Skeletal muscle satellite cell (primary cell): ENCODE measurements at regions not wholly inside any gene's neighbourhood (a gene's known extent, or its start where the extent isn't known, plus 50 kb on each side); places are given as distances from the start of the nearest gene placed in this dataset.
A peak's percentile ranks its signal among the peaks of the same experiment; 100 is the strongest.

ENCODE experiments used
- H3K27me3 ChIP-seq: 2 replicates; pipeline ENCODE4 v1.7.0; 2013; ENCODE audit warnings: low read length; ENCODE audit not compliant: control insufficient read depth, insufficient read depth
- H3K36me3 ChIP-seq: 2 replicates; pipeline ENCODE4 v1.7.0; 2013; ENCODE audit warnings: mild to moderate bottlenecking, control low read depth, low read length; ENCODE audit not compliant: insufficient read depth
- H3K4me1 ChIP-seq: 2 replicates; pipeline ENCODE4 v1.7.0; 2013; ENCODE audit warnings: low read length; ENCODE audit not compliant: control insufficient read depth, insufficient read depth
- H3K4me2 ChIP-seq: 2 replicates; pipeline ENCODE4 v1.7.0; 2013; ENCODE audit warnings: mild to moderate bottlenecking, low read length
- H3K4me3 ChIP-seq: 2 replicates; pipeline ENCODE4 v1.7.0; 2013; ENCODE audit warnings: low read length
- H3K9ac ChIP-seq: 2 replicates; pipeline ENCODE4 v1.7.0; 2013; ENCODE audit warnings: mild to moderate bottlenecking, low read depth, low read length, moderate library complexity
- H3K9me3 ChIP-seq: replicated peaks from 2 replicates; pipeline ENCODE4 v1.7.0; 2013; ENCODE audit warnings: mild to moderate bottlenecking, control low read depth, low read length

DNA sequence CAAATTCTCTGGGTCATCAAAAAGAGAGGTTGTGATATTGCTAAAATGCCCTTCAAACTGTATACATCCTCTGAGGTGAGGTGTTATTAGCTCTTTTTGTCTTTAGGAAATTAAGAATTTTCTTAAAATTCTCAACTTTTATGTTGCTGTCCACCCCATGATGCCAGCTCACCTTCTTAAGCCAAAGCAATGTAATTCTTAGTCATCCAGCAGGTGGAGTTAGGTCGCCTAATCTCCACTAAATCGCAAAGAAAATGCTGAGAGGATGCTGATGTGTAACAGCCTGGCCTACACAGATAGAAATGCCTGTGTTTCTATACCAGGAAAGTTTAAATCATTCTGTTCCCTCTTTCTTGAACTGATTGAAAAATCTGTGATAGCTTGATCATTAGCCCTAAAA is 770.2 kb upstream of the ALCAM start:
- no peaks in the 10 kb centered on the region for H3K4me1 ChIP-seq
- no peaks in the 10 kb centered on the region for H3K36me3 ChIP-seq
- no peaks in the 10 kb centered on the region for H3K9me3 ChIP-seq
- H3K4me2 ChIP-seq = no peak overlapping the region
- no peak overlapping the region for H3K4me3 ChIP-seq
- no peak overlapping the region for H3K9ac ChIP-seq
- H3K27me3 ChIP-seq = no peaks in the 10 kb centered on the region

DNA sequence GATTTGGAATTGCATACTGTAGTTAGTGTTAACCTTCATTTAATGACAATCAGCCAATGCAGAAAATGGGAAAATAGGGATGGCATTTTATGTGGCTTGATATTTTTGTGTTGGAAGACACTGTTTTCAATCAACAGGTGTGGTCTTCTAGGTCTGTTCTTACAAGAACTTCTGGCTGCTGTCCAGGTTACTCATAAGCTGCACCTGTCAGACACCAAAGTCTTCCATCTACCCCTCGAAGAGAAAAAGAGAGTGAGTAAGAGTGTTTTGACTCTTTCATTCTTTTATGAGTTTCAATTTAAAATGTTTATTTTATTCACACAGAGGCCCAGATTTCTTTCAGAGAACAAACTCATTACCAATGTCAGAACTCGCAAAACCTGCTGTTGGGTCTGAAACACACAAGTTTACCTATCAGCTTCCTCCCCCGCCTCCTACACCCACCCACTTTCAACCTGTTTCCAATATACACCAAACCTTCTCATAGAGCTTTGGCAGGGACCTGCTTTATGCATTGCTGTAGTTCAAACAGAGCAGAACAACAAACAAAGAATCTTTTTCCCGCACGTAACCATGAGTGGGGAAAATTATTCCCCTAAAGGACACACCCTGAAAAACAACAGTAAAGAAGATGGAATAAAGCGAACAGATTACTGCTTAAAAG is 767.7 kb upstream of the ALCAM start:
- no peak overlapping the region for H3K4me2 ChIP-seq
- no peak overlapping the region for H3K9ac ChIP-seq
- no peaks in the 10 kb centered on the region for H3K9me3 ChIP-seq
- H3K36me3 ChIP-seq = no peaks in the 10 kb centered on the region
- H3K4me3 ChIP-seq = no peak overlapping the region
- no peaks in the 10 kb centered on the region for H3K27me3 ChIP-seq
- no peaks in the 10 kb centered on the region for H3K4me1 ChIP-seq

DNA sequence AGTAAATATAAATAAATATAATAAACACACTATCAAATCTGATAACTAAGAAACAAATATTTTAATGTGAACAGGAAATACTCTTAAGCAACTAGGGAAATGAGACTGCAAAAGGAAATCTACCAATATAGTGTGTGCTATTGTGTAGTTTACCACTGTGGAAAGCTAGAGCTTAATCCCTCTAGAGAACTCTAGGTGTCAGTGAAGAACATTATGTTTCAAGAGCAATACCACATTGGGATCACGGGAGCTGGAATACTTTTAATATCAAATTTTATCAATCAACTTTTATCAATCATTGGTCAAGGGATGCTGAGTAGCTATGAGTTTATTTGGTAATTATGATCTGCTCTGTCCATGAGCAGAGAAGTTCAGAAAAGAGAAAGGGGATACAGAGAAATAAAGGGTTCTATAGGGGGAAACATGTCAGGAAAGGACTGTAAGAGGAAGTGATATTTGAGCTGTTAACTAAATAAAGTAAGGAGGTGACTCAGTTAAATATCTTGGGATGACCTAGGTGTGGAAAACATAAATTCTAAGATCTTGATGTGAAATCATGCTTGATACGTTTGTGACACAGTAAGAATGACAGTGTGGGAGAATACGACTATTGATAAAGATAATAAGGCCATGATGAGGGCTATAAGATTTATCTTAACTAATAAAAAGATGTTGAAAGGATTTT is 762.2 kb upstream of the ALCAM start:
- H3K4me2 ChIP-seq = peak overlapping the region; percentile 26
- H3K36me3 ChIP-seq = no peaks in the 10 kb centered on the region
- no peak overlapping the region for H3K4me3 ChIP-seq
- peaks cover 4% of the 10 kb centered on the region for H3K4me1 ChIP-seq
- H3K27me3 ChIP-seq = no peaks in the 10 kb centered on the region
- no peaks in the 10 kb centered on the region for H3K9me3 ChIP-seq
- H3K9ac ChIP-seq = no peak overlapping the region

DNA sequence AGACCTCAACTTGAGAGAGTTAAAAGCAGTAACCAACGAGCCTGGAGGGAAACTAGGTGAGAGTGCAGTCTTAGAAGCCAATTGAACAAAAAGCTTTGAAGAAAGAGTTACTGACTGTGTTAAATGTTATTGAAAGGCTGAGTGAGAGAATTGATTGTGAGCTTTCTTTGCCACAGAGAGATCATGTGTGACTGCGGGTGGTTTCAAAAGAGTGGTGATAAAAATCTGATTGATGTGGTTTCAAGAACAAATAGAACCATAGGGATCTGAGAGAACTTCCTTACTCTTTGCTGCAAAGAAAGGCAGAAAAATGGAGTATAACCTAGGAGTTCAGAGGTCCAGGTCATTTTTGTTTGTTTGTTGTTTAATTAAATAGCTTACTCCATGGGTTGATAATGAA is 759.9 kb upstream of the ALCAM start:
- Histone ChIP-seq H3K4me1 (peaks cover 4% of the 10 kb centered on the region), H3K27me3 (no peaks in the 10 kb centered on the region), H3K9ac (no peak overlapping the region), H3K4me2 (no peak overlapping the region), H3K9me3 (no peaks in the 10 kb centered on the region), H3K4me3 (no peak overlapping the region), H3K36me3 (no peaks in the 10 kb centered on the region)

DNA sequence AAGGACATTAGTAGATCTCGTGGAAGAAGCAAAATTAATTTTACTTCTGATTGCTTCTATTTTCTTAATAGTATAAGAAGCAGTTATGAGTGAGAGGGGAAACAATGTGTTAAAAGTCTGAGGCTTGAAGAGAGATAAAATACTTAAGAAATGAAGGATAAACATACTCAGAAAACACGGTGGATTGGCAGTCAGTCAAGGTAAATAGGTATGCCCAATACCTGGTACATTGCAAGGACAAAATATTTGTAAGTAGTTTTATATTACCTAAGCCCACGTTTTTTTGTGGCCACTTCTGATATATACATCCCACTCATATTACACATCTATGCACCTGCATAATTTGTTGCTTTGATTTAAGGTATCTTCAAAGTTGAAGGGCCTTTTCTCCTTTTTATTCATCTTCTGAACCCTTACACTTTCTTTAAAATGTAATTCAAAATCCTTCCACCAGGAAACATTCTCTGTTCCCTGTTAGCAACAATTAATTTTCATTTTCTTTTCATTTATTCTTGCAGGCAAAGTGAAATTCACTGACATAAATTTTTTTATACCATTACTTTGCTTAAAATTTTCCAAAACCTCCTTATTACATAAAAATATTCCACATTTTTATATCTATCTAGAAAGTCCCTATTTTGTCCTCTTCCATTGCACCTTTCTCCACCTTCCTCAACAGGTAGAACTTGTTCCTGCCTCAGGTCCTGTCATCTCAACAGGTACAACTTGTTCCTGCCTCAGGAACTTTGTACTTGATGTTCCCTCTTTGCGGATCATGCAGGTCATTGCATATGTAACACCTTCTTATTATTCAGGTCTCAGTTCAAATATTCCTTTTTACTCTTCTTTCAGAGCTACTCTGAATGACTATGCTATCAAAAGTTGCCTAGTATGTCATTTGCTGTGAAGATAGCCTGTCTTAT is 755.7 kb upstream of the ALCAM start:
- no peaks in the 10 kb centered on the region for H3K9me3 ChIP-seq
- no peak overlapping the region for H3K9ac ChIP-seq
- no peaks in the 10 kb centered on the region for H3K4me1 ChIP-seq
- no peaks in the 10 kb centered on the region for H3K27me3 ChIP-seq
- no peaks in the 10 kb centered on the region for H3K36me3 ChIP-seq
- H3K4me3 ChIP-seq = no peak overlapping the region
- H3K4me2 ChIP-seq = no peak overlapping the region

DNA sequence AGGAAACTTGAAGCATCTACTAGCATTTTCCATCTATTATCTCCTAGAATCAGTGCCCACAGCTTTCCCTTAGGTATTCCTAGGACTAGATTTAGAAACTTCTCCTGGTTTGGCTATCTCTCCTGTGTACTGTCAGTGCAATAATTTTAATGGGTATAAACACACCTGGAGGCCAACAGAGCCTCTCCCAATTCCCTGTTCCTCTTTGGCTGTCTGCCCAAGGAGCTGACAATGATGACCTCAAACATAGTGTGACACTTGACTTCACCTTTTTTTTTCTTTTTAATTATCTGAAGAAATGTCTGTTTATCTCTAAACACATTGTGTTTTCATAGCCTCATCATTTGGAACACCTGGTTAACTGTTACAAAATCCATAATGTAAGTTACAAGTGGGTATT is 754.5 kb upstream of the ALCAM start:
- Histone ChIP-seq H3K27me3 (no peaks in the 10 kb centered on the region), H3K36me3 (no peaks in the 10 kb centered on the region)

DNA sequence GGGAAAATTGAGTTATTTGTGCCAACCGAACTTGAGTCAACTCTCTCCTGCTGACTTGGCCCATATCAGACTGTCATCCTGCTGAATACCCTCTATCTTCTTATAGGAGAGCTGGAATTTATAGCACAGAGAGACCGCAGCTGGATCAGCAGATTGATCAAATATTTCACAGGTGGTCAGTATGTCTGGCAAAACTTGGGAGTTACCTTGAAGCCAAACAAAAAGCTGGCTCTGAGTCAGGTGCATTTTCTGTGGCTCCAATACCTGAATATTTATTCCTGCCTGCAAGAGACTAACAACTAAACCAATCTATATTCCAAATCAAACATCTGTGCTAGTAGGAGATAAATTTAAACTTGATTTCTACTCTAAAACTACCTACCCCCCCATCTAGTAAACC is 752.1 kb upstream of the ALCAM start:
- Histone ChIP-seq H3K9ac (no peak overlapping the region), H3K4me2 (no peak overlapping the region), H3K4me3 (no peak overlapping the region), H3K4me1 (no peaks in the 10 kb centered on the region), H3K36me3 (no peaks in the 10 kb centered on the region), H3K9me3 (no peaks in the 10 kb centered on the region), H3K27me3 (no peaks in the 10 kb centered on the region)

More for the DNA sequence above, 754.5 kb upstream of the ALCAM start:
- no peak overlapping the region for H3K4me3 ChIP-seq
- no peak overlapping the region for H3K9ac ChIP-seq
- no peak overlapping the region for H3K4me2 ChIP-seq
- H3K9me3 ChIP-seq = no peaks in the 10 kb centered on the region
- H3K4me1 ChIP-seq = no peaks in the 10 kb centered on the region

DNA sequence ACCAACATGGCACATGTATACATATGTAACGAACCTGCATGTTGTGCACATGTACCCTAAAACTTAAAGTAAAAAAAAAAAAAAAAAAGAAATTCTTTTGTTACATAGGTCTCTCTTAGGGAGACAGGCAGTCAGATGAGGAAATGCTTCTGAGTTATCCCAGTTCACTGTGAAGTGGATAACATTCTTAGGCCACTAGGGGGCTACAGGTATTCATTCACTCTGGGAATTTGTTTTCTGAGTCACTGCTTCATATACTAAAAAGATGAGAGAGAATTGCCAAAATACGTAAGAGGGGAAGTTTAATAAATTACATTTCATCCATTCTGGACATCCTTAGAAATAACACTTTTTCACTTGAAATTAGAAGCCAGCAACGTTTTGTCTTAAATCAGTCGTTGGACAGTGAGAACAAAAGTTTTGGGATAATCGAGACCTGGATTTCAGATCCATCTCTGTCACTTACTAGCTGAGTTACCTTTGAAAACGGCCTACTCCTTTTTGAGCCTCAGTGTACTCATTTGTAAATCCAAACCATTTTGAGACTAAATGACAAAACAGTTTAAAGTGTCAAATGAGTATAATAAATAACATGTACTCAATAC is 738.4 kb upstream of the ALCAM start:
- Histone ChIP-seq H3K4me2 (peak overlapping the region; percentile 55), H3K4me3 (no peak overlapping the region), H3K27me3 (no peaks in the 10 kb centered on the region), H3K9ac (no peak overlapping the region), H3K9me3 (no peaks in the 10 kb centered on the region), H3K36me3 (no peaks in the 10 kb centered on the region), H3K4me1 (peaks cover 28% of the 10 kb centered on the region)

DNA sequence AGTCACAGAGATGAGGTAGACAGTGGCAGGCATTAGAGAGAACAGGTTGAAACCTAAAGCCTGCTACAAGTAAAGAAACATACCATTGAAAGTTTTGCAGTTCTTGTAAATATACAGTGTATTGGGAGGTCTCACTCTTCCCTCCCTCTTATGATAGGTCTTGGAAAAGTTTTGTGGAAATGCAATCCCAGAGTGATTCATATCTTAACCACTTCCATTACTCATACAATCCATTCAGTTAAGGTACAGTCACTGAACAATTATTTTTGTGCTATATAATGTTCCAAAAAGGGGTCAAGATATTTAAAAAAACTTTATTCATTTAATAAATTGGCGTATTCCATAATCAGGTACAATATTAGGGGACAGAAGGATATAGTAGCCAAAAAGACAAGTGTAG is 737.7 kb upstream of the ALCAM start:
- Histone ChIP-seq H3K36me3 (no peaks in the 10 kb centered on the region), H3K4me3 (peak overlapping the region; percentile 6)

DNA sequence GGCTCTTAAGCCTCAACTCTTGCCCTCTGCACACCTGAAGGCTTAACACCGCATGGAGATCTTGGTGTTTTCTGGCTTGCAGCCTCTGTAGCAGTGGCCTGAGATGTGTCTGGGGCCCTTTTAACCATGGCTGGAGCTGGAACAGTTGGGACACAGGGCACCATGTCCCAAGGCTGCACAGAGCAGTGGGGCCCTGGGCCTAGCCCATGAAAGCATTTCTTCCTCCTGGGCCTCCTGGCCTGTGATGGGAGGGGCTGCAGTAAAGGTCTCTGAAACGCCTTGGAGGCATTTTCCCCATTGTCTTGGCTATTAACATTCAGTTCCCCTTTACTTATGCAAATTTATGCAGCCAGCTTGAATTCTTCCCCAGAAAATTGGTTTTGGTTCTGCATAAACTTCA is 735.5 kb upstream of the ALCAM start:
- H3K4me2 ChIP-seq = no peak overlapping the region
- H3K4me3 ChIP-seq = no peak overlapping the region
- peaks cover 28% of the 10 kb centered on the region for H3K4me1 ChIP-seq
- H3K36me3 ChIP-seq = no peaks in the 10 kb centered on the region
- H3K27me3 ChIP-seq = no peaks in the 10 kb centered on the region
- H3K9me3 ChIP-seq = no peaks in the 10 kb centered on the region
- H3K9ac ChIP-seq = no peak overlapping the region

More for the DNA sequence above, 737.7 kb upstream of the ALCAM start:
- Histone ChIP-seq H3K9ac (no peak overlapping the region), H3K4me2 (peak overlapping the region; percentile 55), H3K4me1 (peaks cover 28% of the 10 kb centered on the region), H3K9me3 (no peaks in the 10 kb centered on the region), H3K27me3 (no peaks in the 10 kb centered on the region)

DNA sequence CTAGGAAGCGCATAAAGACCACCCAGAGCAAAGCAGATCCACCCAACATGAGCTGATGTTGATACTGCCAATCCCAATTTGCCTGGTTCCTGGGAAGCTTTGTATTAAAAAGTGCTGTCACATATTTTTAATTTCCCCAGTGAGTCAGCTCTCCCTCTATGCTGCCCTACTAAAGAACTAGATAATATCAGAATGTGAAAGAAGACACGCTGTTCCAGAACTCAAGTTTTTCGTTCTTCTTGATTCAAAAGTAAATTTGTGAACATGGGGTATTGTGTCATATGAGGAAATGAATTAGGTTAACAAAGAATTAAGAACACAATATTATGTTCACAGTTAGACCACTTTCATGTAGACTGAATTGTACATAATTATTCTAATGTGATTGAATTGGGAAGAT is 734.2 kb upstream of the ALCAM start:
- no peak overlapping the region for H3K9ac ChIP-seq
- H3K27me3 ChIP-seq = no peaks in the 10 kb centered on the region
- no peak overlapping the region for H3K4me3 ChIP-seq
- no peaks in the 10 kb centered on the region for H3K36me3 ChIP-seq
- no peaks in the 10 kb centered on the region for H3K9me3 ChIP-seq
- peaks cover 28% of the 10 kb centered on the region for H3K4me1 ChIP-seq
- no peak overlapping the region for H3K4me2 ChIP-seq
